OCI-LY3 (cell line): ENCODE measurements at regions not wholly inside any gene's neighbourhood (a gene's known extent, or its start where the extent isn't known, plus 50 kb on each side); places are given as distances from the start of the nearest gene placed in this dataset.
A peak's percentile ranks its signal among the peaks of the same experiment; 100 is the strongest.

Experiments
- H2AFZ ChIP-seq: fragments of 200-600, 300-600 bp; shearing (Covaris generic); 2 replicates; pipeline ENCODE4 v1.6.0; 2014; ENCODE audit warnings: antibody characterized with exemption, low read depth, low read length
- H3K27ac ChIP-seq: fragments of 200-600, 300-600 bp; sonication (generic); 2 replicates; pipeline ENCODE4 v1.5.1; 2014; ENCODE audit warnings: mild to moderate bottlenecking, low read length, moderate library complexity, mixed read lengths
- H3K27me3 ChIP-seq: fragments of 200-600, 300-600 bp; sonication (generic); 2 replicates; pipeline ENCODE4 v1.6.1; 2014; ENCODE audit warnings: low read depth, low read length, mixed read lengths
- H3K36me3 ChIP-seq: fragments of 200-600, 300-600 bp; sonication (generic); replicated peaks from 2 replicates; pipeline ENCODE3; 2014; ENCODE audit warnings: low read depth, low read length, mixed read lengths
- H3K4me1 ChIP-seq: fragments of 300-600, 200-600 bp; sonication (generic); 2 replicates; pipeline ENCODE4 v1.6.1; 2014; ENCODE audit warnings: low read length, mixed read lengths
- H3K4me2 ChIP-seq: fragments of 200-600, 300-600 bp; sonication (generic); 2 replicates; pipeline ENCODE4 v1.6.1; 2014; ENCODE audit warnings: low read length, mixed read lengths
- H3K4me3 ChIP-seq: fragments of 300-600, 200-600 bp; sonication (generic); 2 replicates; pipeline ENCODE4 v1.5.1; 2014; ENCODE audit warnings: antibody characterized with exemption, mild to moderate bottlenecking, low read length, moderate library complexity
- H3K79me2 ChIP-seq: fragments of 300-600, 200-600 bp; shearing (Covaris generic); 2 replicates; pipeline ENCODE4 v1.6.1; 2014; ENCODE audit warnings: mild to moderate bottlenecking, low read length, mixed read lengths
- H3K9ac ChIP-seq: fragments of 300-600, 200-600 bp; shearing (Covaris generic); 2 replicates; pipeline ENCODE4 v1.6.0; 2014; ENCODE audit warnings: mild to moderate bottlenecking, low read length, moderate library complexity
- H3K9me3 ChIP-seq: fragments of 200-600, 300-600 bp; shearing (Covaris generic); 2 replicates; pipeline ENCODE4 v1.6.1; 2014; ENCODE audit warnings: low read length, mixed read lengths; ENCODE audit not compliant: insufficient read depth
- H4K20me1 ChIP-seq: fragments of 200-600, 300-600 bp; sonication (generic); 2 replicates; pipeline ENCODE4 v1.6.1; 2016; ENCODE audit warnings: low read length, mixed read lengths; ENCODE audit not compliant: insufficient read depth
- CTCF ChIP-seq: fragments of 200-600, 300-600 bp; sonication (generic); IDR thresholded peaks from 2 replicates; pipeline ENCODE4 v1.5.1; 2014; ENCODE audit warnings: antibody characterized with exemption, low read length, low read depth
- EZH2phosphoT487 ChIP-seq: fragments of 200-600 bp; shearing (Covaris generic); IDR thresholded peaks from 2 replicates; pipeline ENCODE4 v1.6.1; 2018; ENCODE audit warnings: antibody characterized with exemption, mixed run types, low read depth

- no peak overlapping the region for H3K9ac ChIP-seq
- H3K27ac ChIP-seq: no peak overlapping the region
- no peak overlapping the region for H3K4me3 ChIP-seq
- no peaks in the 10 kb centered on the region for H3K4me1 ChIP-seq
- TF ChIP-seq EZH2phosphoT487: no peak
- no peak for TF ChIP-seq CTCF
- H3K79me2 ChIP-seq: no peaks in the 10 kb centered on the region
- no peak overlapping the region for H2AFZ ChIP-seq
- H3K9me3 ChIP-seq: no peaks in the 10 kb centered on the region
- H3K4me2 ChIP-seq: no peak overlapping the region
- no peaks in the 10 kb centered on the region for H4K20me1 ChIP-seq
- no peaks in the 10 kb centered on the region for H3K36me3 ChIP-seq
- H3K27me3 ChIP-seq: no peaks in the 10 kb centered on the region
These were observed 139.9 kb downstream of the SETD4 start for GRCh38 chr21:35920436-35920835.

- Histone ChIP-seq H3K27ac (no peak overlapping the region), H2AFZ (no peak overlapping the region), H3K4me3 (no peak overlapping the region), H4K20me1 (no peaks in the 10 kb centered on the region), H3K9me3 (no peaks in the 10 kb centered on the region), H3K27me3 (no peaks in the 10 kb centered on the region), H3K4me1 (no peaks in the 10 kb centered on the region), H3K9ac (no peak overlapping the region), H3K79me2 (no peaks in the 10 kb centered on the region), H3K36me3 (no peaks in the 10 kb centered on the region), H3K4me2 (no peak overlapping the region)
- no peak for TF ChIP-seq CTCF
- TF ChIP-seq EZH2phosphoT487: no peak
These were observed 145.3 kb downstream of the SETD4 start for GRCh38 chr21:35915030-35915429.

GRCh38 chr21:35911412-35912191, 148.7 kb downstream of the SETD4 start:
- TF ChIP-seq CTCF (no peak), EZH2phosphoT487 (no peak)
- H2AFZ ChIP-seq: no peak overlapping the region
- H3K4me3 ChIP-seq: no peak overlapping the region
- peaks cover 8% of the 10 kb centered on the region for H3K4me1 ChIP-seq
- no peaks in the 10 kb centered on the region for H3K79me2 ChIP-seq
- H3K4me2 ChIP-seq: no peak overlapping the region
- no peaks in the 10 kb centered on the region for H3K27me3 ChIP-seq
- H4K20me1 ChIP-seq: no peaks in the 10 kb centered on the region
- H3K27ac ChIP-seq: no peak overlapping the region
- no peaks in the 10 kb centered on the region for H3K36me3 ChIP-seq
- no peak overlapping the region for H3K9ac ChIP-seq
- no peaks in the 10 kb centered on the region for H3K9me3 ChIP-seq

- TF ChIP-seq CTCF (no peak), EZH2phosphoT487 (no peak)
- Histone ChIP-seq H3K9ac (no peak overlapping the region), H3K36me3 (no peaks in the 10 kb centered on the region), H3K27ac (no peak overlapping the region), H4K20me1 (no peaks in the 10 kb centered on the region), H3K9me3 (no peaks in the 10 kb centered on the region), H2AFZ (no peak overlapping the region), H3K4me2 (peak overlapping the region; percentile 11; the same call in 1 of the 2 replicates), H3K4me3 (no peak overlapping the region), H3K79me2 (no peaks in the 10 kb centered on the region), H3K4me1 (peaks cover 11% of the 10 kb centered on the region), H3K27me3 (no peaks in the 10 kb centered on the region)
These were observed 150.7 kb downstream of the SETD4 start for GRCh38 chr21:35909456-35910223.
